HepG2 (cell line): ENCODE measurements at regions not wholly inside any gene's neighbourhood (a gene's known extent, or its start where the extent isn't known, plus 50 kb on each side); places are given as distances from the start of the nearest gene placed in this dataset.

Source experiments
- ATAC-seq: fragments of 200-7000 bp; cut with Tn5 transposase; 3 replicates; pipeline ENCODE4 v1.9.1; 2020; ENCODE audit warnings: mild to moderate bottlenecking, moderate library complexity
- BruUV-seq: library from RNA; stranded (reverse); fragments of 400-500 nt; replicated peaks from 2 replicates; lab custom pipeline; 2021; lab: Mats Ljungman, UMichigan
- CTCF ChIA-PET: fragments of 300-600 bp; formaldehyde crosslinking; extraction: SDS; loops from one replicate; lab custom pipeline; 2021; ENCODE audit warnings: low total read pairs, inconsistent platforms, low intra/inter-chr PET ratio; lab: Yijun Ruan, JAX
- POLR2A ChIA-PET: fragments of 350-600 bp; sonication (Branson Sonifier 250); formaldehyde crosslinking; loops from one replicate; lab custom pipeline; 2020; ENCODE audit warnings: antibody characterized with exemption, inconsistent platforms; lab: Yijun Ruan, JAX
- DNase-seq: peaks from one replicate; pipeline ENCODE4 v3.0.0-alpha.2; 2015; ENCODE audit warnings: low spot score
- FAIRE-seq: peaks from 3 replicates; lab custom pipeline; 2011; peaks lifted over from hg19 to GRCh38; lab: Jason Lieb, UNC
- H2AFZ ChIP-seq: one replicate; pipeline ENCODE4 v1.6.1; 2011; ENCODE audit warnings: low read length, inconsistent platforms
- H3K27ac ChIP-seq: fragments of 300-600 bp; 3 replicates; pipeline ENCODE4 v1.8.0; 2011; ENCODE audit warnings: mixed run types, mild to moderate bottlenecking, mixed read lengths, low read length, inconsistent platforms; ENCODE audit not compliant: insufficient read depth; ENCODE audit errors: extremely low read length
- H3K27me3 ChIP-seq, 2 experiments: fragments of 200-600 bp in 1 of 2; 2 replicates in 1 of 2; 3 replicates in 1 of 2; pipeline versions ENCODE4 v1.6.0 to v1.8.0; 2011; ENCODE audit warnings: low read length in 2 of 2, mild to moderate bottlenecking in 2 of 2, moderate library complexity in 2 of 2, inconsistent platforms in 1 of 2; ENCODE audit not compliant: insufficient read depth in 2 of 2, control insufficient read depth in 1 of 2
- H3K36me3 ChIP-seq, 2 experiments: fragments of 200-600 bp in 1 of 2; replicated peaks in 1 of 2; 2 replicates in 1 of 2; 3 replicates in 1 of 2; pipeline versions ENCODE4 v1.5.1 to v1.8.0; 2011; ENCODE audit warnings: low read length in 2 of 2, inconsistent platforms in 1 of 2; ENCODE audit not compliant: insufficient read depth in 2 of 2, control insufficient read depth in 1 of 2
- H3K4me1 ChIP-seq: 2 replicates; pipeline ENCODE4 v1.5.1; 2012; ENCODE audit warnings: low read length, inconsistent platforms; ENCODE audit not compliant: insufficient read depth
- H3K4me2 ChIP-seq: 2 replicates; pipeline ENCODE4 v1.6.0; 2011; ENCODE audit warnings: low read depth, low read length, inconsistent platforms
- H3K4me3 ChIP-seq, 3 experiments: fragments of 200-600 bp in 1 of 3; sonication (generic), shearing (Covaris generic) in 1 of 3; replicated peaks in 1 of 3; 2 replicates each; pipeline ENCODE4 v1.5.1; 2011 to 2016; ENCODE audit warnings: low read length in 3 of 3, inconsistent platforms in 2 of 3, low read depth in 2 of 3, mild to moderate bottlenecking in 2 of 3, control low read depth in 1 of 3, mixed read lengths in 1 of 3; ENCODE audit not compliant: insufficient read depth in 1 of 3
- H3K79me2 ChIP-seq: one replicate; pipeline ENCODE4 v1.6.1; 2011; ENCODE audit warnings: low read length, inconsistent platforms; ENCODE audit not compliant: insufficient read depth
- H3K9ac ChIP-seq: 2 replicates; pipeline ENCODE4 v1.6.0; 2011; ENCODE audit warnings: mild to moderate bottlenecking, low read depth, low read length, inconsistent platforms; ENCODE audit not compliant: insufficient read depth
- H3K9me3 ChIP-seq: 2 replicates; pipeline ENCODE4 v1.5.1; 2012; ENCODE audit warnings: mild to moderate bottlenecking, low read length
- H4K20me1 ChIP-seq: 2 replicates; pipeline ENCODE4 v1.6.0; 2011; ENCODE audit warnings: inconsistent platforms, mild to moderate bottlenecking, low read length, moderate library complexity; ENCODE audit not compliant: insufficient read depth
- ARNT2 ChIP-seq: sonication (generic); formaldehyde crosslinking; IDR thresholded peaks from 2 replicates; pipeline ENCODE4 v1.8.0; 2022; ENCODE audit warnings: mild to moderate bottlenecking, low read depth, missing genetic modification reagents, moderate library complexity
- BRD4 ChIP-seq: sonication (generic); formaldehyde crosslinking; IDR thresholded peaks from 2 replicates; pipeline ENCODE4 v1.4.0; 2020; ENCODE audit warnings: missing genetic modification reagents
- HNRNPK ChIP-seq: fragments of 200-400 bp; formaldehyde crosslinking; IDR thresholded peaks from 2 replicates; pipeline ENCODE4 v1.6.1; 2018; ENCODE audit warnings: low read length, low read depth, moderate library complexity, mild to moderate bottlenecking; ENCODE audit not compliant: poor library complexity, severe bottlenecking
- HOXA3 ChIP-seq: sonication (generic); formaldehyde crosslinking; IDR thresholded peaks from 2 replicates; pipeline ENCODE4 v1.5.0; 2020; ENCODE audit warnings: missing genetic modification reagents
- MTA1 ChIP-seq: sonication (generic); formaldehyde crosslinking; IDR thresholded peaks from 2 replicates; pipeline ENCODE4 v1.4.0; 2020; ENCODE audit warnings: missing genetic modification reagents, mild to moderate bottlenecking, borderline replicate concordance
- SMAD3 ChIP-seq: sonication (generic); formaldehyde crosslinking; IDR thresholded peaks from 2 replicates; pipeline ENCODE4 v1.4.0; 2020; ENCODE audit warnings: missing genetic modification reagents
- SMARCC2 ChIP-seq: fragments of 450-650 bp; IDR thresholded peaks from 2 replicates; pipeline ENCODE4 v1.6.1; 2017; ENCODE audit warnings: antibody characterized with exemption, mild to moderate bottlenecking
- ZNF230 ChIP-seq: sonication (generic); formaldehyde crosslinking; IDR thresholded peaks from 2 replicates; pipeline ENCODE4 v1.4.0; 2020; ENCODE audit warnings: mild to moderate bottlenecking, missing genetic modification reagents
- ZNF496 ChIP-seq: sonication (generic); formaldehyde crosslinking; IDR thresholded peaks from 2 replicates; pipeline ENCODE4 v1.8.1; 2023; ENCODE audit warnings: mild to moderate bottlenecking, moderate library complexity, missing genetic modification reagents; ENCODE audit not compliant: insufficient replicate concordance
- ZNF563 ChIP-seq: sonication (generic); formaldehyde crosslinking; IDR thresholded peaks from 2 replicates; pipeline ENCODE4 v1.8.0; 2022; ENCODE audit warnings: mild to moderate bottlenecking, moderate library complexity, missing genetic modification reagents
- ZNF660 ChIP-seq: sonication (generic); formaldehyde crosslinking; IDR thresholded peaks from 2 replicates; pipeline ENCODE4 v1.5.1; 2020; ENCODE audit warnings: mild to moderate bottlenecking, low read depth, missing genetic modification reagents, borderline replicate concordance
- ZNF83 ChIP-seq: sonication (generic); formaldehyde crosslinking; IDR thresholded peaks from 2 replicates; pipeline ENCODE4 v1.4.0; 2020; ENCODE audit warnings: missing genetic modification reagents, mild to moderate bottlenecking, borderline replicate concordance
- ZSCAN21 ChIP-seq: sonication (generic); formaldehyde crosslinking; IDR thresholded peaks from 2 replicates; pipeline ENCODE4 v1.8.0; 2022; ENCODE audit warnings: mild to moderate bottlenecking, missing genetic modification reagents, moderate library complexity, borderline replicate concordance
- WGBS: methylation state at CpG from one replicate; pipeline ENCODE4 v1.1.6; 2017; ENCODE audit warnings: low lambda C conversion rate; 5-methylcytosine and 5-hydroxymethylcytosine counted together
- in situ Hi-C: cut with HindIII; loops from 2 replicates; pipeline ENCODE4 v1.10.0; 2017; ENCODE audit warnings: low pct_unique_long_range_greater_than_20kb; ENCODE audit not compliant: extremely low pct_ligation_motif_present
- intact Hi-C: fragments of 100-400 bp; cut with micrococcal nuclease; formaldehyde crosslinking; loops from one replicate; pipeline ENCODE4 v1.10.0; 2022; ENCODE audit not compliant: unreplicated experiment

DNA sequence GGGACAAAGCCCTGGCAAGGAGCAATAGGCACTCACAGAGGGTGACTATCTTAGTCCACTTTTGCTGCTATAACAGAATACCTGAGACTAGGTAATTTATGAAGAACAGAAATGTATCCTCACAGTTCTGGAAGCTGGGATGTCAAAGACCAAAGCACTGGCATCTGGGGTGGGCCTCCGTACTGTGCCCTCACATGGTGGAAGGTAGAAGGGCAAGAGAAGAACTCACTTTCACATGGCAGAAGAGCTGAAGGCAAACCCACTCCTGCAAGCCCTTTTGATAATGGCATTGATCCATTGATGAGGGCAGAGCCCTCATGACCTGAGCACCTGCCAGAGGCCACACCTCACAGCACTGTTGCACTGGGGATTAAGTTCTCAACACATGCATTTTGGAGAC is 173.4 kb upstream of the C2CD4B start (continued):
- TF ChIP-seq BRD4 (CRISPR knock-in tag) = no peak
- no peak for TF ChIP-seq ZNF563
- no peak for TF ChIP-seq HNRNPK
- no peak for TF ChIP-seq HOXA3 (CRISPR knock-in tag)
- TF ChIP-seq ZSCAN21 = no peak
- no peak for TF ChIP-seq ZNF83 (CRISPR knock-in tag)

DNA sequence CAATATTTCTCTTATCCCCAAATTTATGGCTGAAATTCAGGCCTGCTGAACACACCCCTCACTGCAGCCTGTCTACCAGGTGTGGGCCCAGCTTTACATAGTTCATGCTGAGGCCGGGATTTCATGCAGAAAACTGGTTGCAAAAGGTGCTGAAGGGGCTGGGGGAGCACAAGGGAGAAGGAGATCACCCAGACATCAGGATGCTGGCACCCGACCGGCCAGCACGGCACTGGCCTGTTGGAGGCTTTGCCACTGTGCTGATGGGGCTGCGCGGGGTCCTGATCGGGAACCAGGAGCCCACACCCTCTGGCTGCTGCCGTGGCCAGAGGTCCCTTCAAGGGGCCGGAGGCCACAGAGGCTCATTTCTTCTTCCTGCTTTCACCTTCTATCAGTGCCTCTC is 177.9 kb upstream of the C2CD4B start:
- 20% methylated on average over 4 of the region's 9 CpGs for WGBS
- no TSS peak for BruUV-seq
- H3K36me3 ChIP-seq = no peaks in the 10 kb centered on the region
- in situ Hi-C loops = no loop called here
- ChIA-PET CTCF (no interaction called here), POLR2A (no interaction called here)
- H3K27ac ChIP-seq = no peak overlapping the region
- ATAC-seq = no peak
- intact Hi-C loops = no loop called here
- DNase-seq = no peak
- no peak overlapping the region for H3K9ac ChIP-seq
- H3K4me1 ChIP-seq = no peaks in the 10 kb centered on the region
- TF ChIP-seq SMAD3 (CRISPR knock-in tag) (no peak), ZNF660 (CRISPR knock-in tag) (no peak), ZNF496 (CRISPR knock-in tag) (no peak), ARNT2 (no peak), SMARCC2 (no peak), ZNF230 (CRISPR knock-in tag) (no peak), MTA1 (CRISPR knock-in tag) (no peak)
- H2AFZ ChIP-seq = no peak overlapping the region
- no peak overlapping the region for H3K4me2 ChIP-seq
- no peaks in the 10 kb centered on the region for H4K20me1 ChIP-seq
- no peaks in the 10 kb centered on the region for H3K9me3 ChIP-seq
- no peak overlapping the region for H3K4me3 ChIP-seq
- no peak for FAIRE-seq
- peaks cover 0 to 15% of the 10 kb centered on the region in 2 experiments; a peak in 3 of 5 replicates for H3K27me3 ChIP-seq
- no peaks in the 10 kb centered on the region for H3K79me2 ChIP-seq
